ENCODE measurements at regions not wholly inside any gene's neighbourhood (a gene's known extent, or its start where the extent isn't known, plus 50 kb on each side); places are given as distances from the start of the nearest gene placed in this dataset.

DNA sequence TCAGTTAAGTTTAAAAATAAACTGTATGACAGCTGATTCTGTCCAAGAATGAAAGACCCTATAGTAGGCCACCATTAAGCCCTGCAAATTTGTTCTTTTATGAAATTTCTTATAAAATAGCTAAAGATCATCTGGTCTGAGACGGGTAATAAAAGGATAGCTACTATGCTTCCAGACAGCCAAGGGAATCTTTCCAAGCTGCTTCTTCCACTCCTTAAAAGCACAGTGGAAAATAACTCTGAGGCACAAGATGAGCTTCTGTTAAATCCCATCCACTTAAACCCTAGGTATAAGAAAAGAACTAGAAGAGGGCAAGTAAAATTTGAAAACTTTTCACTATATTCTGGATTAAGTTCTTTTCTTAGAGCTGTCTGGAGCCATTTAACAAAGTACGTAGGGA, 194.3 kb downstream of the CAPZA3 start:
- Mint-ChIP-seq H3K9me3 (ENCODE audit: unreplicated experiment) (peaks cover 7% of the 10 kb centered on the region), H3K4me3 (ENCODE audit: unreplicated experiment) (no peak overlapping the region), H3K27me3 (ENCODE audit: low read depth, unreplicated experiment) (peaks cover 3% of the 10 kb centered on the region), H3K4me1 (ENCODE audit: low read depth, unreplicated experiment) (peaks cover 11% of the 10 kb centered on the region), H3K36me3 (ENCODE audit: low read depth, unreplicated experiment) (no peaks in the 10 kb centered on the region), H3K27ac (ENCODE audit: unreplicated experiment) (no peak overlapping the region)
- Histone ChIP-seq H3K27ac (ENCODE audit: low read depth, low read length) (no peak overlapping the region), H3K4me2 (ENCODE audit: low read length) (no peak overlapping the region), H3K79me2 (ENCODE audit: insufficient read depth, low read length) (no peaks in the 10 kb centered on the region), H3K9me3 (ENCODE audit: insufficient read depth, low read depth, low read length) (no peaks in the 10 kb centered on the region), H3K36me3 (ENCODE audit: insufficient read depth, low read length) (no peaks in the 10 kb centered on the region), H3K27me3 (ENCODE audit: insufficient read depth, low read length) (no peaks in the 10 kb centered on the region), H3K4me3 (ENCODE audit: insufficient read depth, low read depth, low read length) (no peak overlapping the region), H3K9ac (ENCODE audit: low read length) (no peak overlapping the region), H4K20me1 (ENCODE audit: insufficient read depth, low read length) (no peaks in the 10 kb centered on the region), H3K4me1 (ENCODE audit: insufficient read depth, low read length) (no peaks in the 10 kb centered on the region), H2AFZ (ENCODE audit: low read depth, low read length) (no peak overlapping the region)
- DNase-seq (ENCODE audit: low read depth) (no peak), FAIRE-seq (no peak)
- TF ChIP-seq, protein P1, sequence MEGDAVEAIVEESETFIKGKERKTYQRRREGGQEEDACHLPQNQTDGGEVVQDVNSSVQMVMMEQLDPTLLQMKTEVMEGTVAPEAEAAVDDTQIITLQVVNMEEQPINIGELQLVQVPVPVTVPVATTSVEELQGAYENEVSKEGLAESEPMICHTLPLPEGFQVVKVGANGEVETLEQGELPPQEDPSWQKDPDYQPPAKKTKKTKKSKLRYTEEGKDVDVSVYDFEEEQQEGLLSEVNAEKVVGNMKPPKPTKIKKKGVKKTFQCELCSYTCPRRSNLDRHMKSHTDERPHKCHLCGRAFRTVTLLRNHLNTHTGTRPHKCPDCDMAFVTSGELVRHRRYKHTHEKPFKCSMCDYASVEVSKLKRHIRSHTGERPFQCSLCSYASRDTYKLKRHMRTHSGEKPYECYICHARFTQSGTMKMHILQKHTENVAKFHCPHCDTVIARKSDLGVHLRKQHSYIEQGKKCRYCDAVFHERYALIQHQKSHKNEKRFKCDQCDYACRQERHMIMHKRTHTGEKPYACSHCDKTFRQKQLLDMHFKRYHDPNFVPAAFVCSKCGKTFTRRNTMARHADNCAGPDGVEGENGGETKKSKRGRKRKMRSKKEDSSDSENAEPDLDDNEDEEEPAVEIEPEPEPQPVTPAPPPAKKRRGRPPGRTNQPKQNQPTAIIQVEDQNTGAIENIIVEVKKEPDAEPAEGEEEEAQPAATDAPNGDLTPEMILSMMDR (IDR thresholded peaks at IDR 0.05; ENCODE audit: insufficient read depth, low read depth, low read length), result no peak
- TF ChIP-seq EZH2 (IDR thresholded peaks at IDR 0.05; ENCODE audit: insufficient read depth, low read length), result no peak

DNA sequence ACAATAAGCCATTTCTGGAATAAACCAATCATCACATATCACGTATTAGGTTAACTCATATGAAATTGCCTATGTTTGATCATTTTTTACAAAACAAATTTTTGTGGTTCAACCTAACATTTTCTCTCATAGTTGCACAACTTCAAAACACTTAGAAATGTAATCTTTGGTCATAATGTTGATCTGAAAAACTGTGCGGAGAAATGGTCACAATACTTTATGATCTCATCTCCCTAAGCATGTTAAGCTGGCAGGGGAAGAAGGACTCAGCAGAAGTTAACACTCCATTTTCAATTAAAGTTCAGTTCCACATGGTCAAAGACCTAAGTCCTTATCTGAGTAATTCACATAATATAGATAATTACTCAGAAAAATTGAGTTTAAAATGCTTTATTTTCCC, 194.8 kb downstream of the CAPZA3 start:
- Histone ChIP-seq H3K4me1 (ENCODE audit: insufficient read depth, low read length) (no peaks in the 10 kb centered on the region), H3K4me2 (ENCODE audit: low read length) (no peak overlapping the region), H2AFZ (ENCODE audit: low read depth, low read length) (no peak overlapping the region), H3K36me3 (ENCODE audit: insufficient read depth, low read length) (no peaks in the 10 kb centered on the region), H4K20me1 (ENCODE audit: insufficient read depth, low read length) (no peaks in the 10 kb centered on the region), H3K27me3 (ENCODE audit: insufficient read depth, low read length) (no peaks in the 10 kb centered on the region), H3K27ac (ENCODE audit: low read depth, low read length) (no peak overlapping the region), H3K79me2 (ENCODE audit: insufficient read depth, low read length) (no peaks in the 10 kb centered on the region), H3K9ac (ENCODE audit: low read length) (no peak overlapping the region), H3K4me3 (ENCODE audit: insufficient read depth, low read depth, low read length) (no peak overlapping the region), H3K9me3 (ENCODE audit: insufficient read depth, low read depth, low read length) (no peaks in the 10 kb centered on the region)
- Mint-ChIP-seq H3K4me1 (ENCODE audit: low read depth, unreplicated experiment) (peaks cover 11% of the 10 kb centered on the region), H3K9me3 (ENCODE audit: unreplicated experiment) (peaks cover 7% of the 10 kb centered on the region), H3K36me3 (ENCODE audit: low read depth, unreplicated experiment) (no peaks in the 10 kb centered on the region), H3K27ac (ENCODE audit: unreplicated experiment) (no peak overlapping the region), H3K27me3 (ENCODE audit: low read depth, unreplicated experiment) (peaks cover 3% of the 10 kb centered on the region), H3K4me3 (ENCODE audit: unreplicated experiment) (no peak overlapping the region)
- FAIRE-seq, result peak; percentile 20
- TF ChIP-seq, protein P1 (IDR thresholded peaks at IDR 0.05; ENCODE audit: insufficient read depth, low read depth, low read length), result no peak
- TF ChIP-seq EZH2 (IDR thresholded peaks at IDR 0.05; ENCODE audit: insufficient read depth, low read length), result no peak
- peak; percentile 26 for DNase-seq (ENCODE audit: low read depth)

DNA sequence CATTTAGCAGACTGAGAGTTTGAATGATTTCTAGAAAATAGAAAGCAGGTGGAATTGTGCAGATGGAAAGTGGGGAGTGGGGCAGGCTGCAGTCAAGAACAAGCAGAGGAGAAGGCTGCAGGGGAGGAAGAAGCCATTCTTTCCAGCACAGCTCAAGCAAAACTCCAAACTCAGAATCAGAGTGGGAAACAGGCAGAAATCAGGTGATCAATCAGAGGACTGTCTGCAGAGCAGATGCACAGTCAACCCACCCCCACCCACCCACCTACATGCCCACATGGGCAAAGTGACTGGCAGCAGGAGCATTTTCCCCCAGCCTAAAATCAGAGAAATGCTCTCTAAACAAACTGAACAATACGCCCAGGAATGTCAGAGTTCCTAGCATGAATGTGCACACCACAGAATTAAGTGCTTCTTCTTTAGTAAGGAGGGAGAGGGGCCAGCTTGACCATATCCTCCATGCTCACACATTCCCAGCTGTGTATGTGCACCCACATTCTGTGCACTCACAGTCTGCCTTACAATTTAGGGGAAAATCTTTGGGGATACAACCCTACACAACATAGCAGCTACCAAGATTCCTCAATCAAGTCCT, 194.1 kb upstream of the PLEKHA5 start:
- FAIRE-seq, result no peak

More for the DNA sequence above, 194.1 kb upstream of the PLEKHA5 start:
- no peaks in the 10 kb centered on the region for H3K27me3 Mint-ChIP-seq (ENCODE audit: low read depth, unreplicated experiment)
- DNase-seq (ENCODE audit: low read depth), result peak; percentile 44
- no peaks in the 10 kb centered on the region for H3K9me3 Mint-ChIP-seq (ENCODE audit: unreplicated experiment)
- no peak overlapping the region for H3K4me3 ChIP-seq (ENCODE audit: insufficient read depth, low read depth, low read length)
- H4K20me1 ChIP-seq (ENCODE audit: insufficient read depth, low read length), result no peaks in the 10 kb centered on the region
- TF ChIP-seq EZH2 (IDR thresholded peaks at IDR 0.05; ENCODE audit: insufficient read depth, low read length), result no peak
- TF ChIP-seq, protein P1 (IDR thresholded peaks at IDR 0.05; ENCODE audit: insufficient read depth, low read depth, low read length), result no peak
- no peak overlapping the region for H2AFZ ChIP-seq (ENCODE audit: low read depth, low read length)
- H3K4me3 Mint-ChIP-seq (ENCODE audit: unreplicated experiment), result no peak overlapping the region
- no peaks in the 10 kb centered on the region for H3K79me2 ChIP-seq (ENCODE audit: insufficient read depth, low read length)
- no peaks in the 10 kb centered on the region for H3K36me3 Mint-ChIP-seq (ENCODE audit: low read depth, unreplicated experiment)
- H3K27me3 ChIP-seq (ENCODE audit: insufficient read depth, low read length), result no peaks in the 10 kb centered on the region
- peaks cover 11% of the 10 kb centered on the region for H3K4me1 Mint-ChIP-seq (ENCODE audit: low read depth, unreplicated experiment)
- no peak overlapping the region for H3K4me2 ChIP-seq (ENCODE audit: low read length)
- H3K9ac ChIP-seq (ENCODE audit: low read length), result no peak overlapping the region
- no peaks in the 10 kb centered on the region for H3K36me3 ChIP-seq (ENCODE audit: insufficient read depth, low read length)
- no peaks in the 10 kb centered on the region for H3K4me1 ChIP-seq (ENCODE audit: insufficient read depth, low read length)
- no peak overlapping the region for H3K27ac ChIP-seq (ENCODE audit: low read depth, low read length)
- no peaks in the 10 kb centered on the region for H3K9me3 ChIP-seq (ENCODE audit: insufficient read depth, low read depth, low read length)
- H3K27ac Mint-ChIP-seq (ENCODE audit: unreplicated experiment), result no peak overlapping the region

All from astrocyte (in vitro differentiated cells and primary cell).